ENCODE measurements at regions not wholly inside any gene's neighbourhood (a gene's known extent, or its start where the extent isn't known, plus 50 kb on each side); places are given as distances from the start of the nearest gene placed in this dataset.
"Not testable (repeated sequence)": the region's sequence is repeated elsewhere in the genome, so short reads cannot be mapped to it uniquely, and the experiment has no call there.

GRCh38 chr2:34161549-34161948, 562.5 kb upstream of the FAM98A start:
- Mint-ChIP-seq H3K4me3 (no peak overlapping the region), H3K9me3 (peaks cover 2% of the 10 kb centered on the region), H3K36me3 (ENCODE audit: low read depth) (no peaks in the 10 kb centered on the region), H3K4me1 (no peaks in the 10 kb centered on the region), H3K27me3 (no peaks in the 10 kb centered on the region), H3K27ac (no peak overlapping the region)
- DNase-seq, result no peak
- ChIA-PET POLR2A (no interaction called here), CTCF (no interaction called here)
- intact Hi-C loops (cut with micrococcal nuclease), result no loop called here
- ATAC-seq (ENCODE audit: low read depth), result no peak
- no peak for TF ChIP-seq CTCF (IDR thresholded peaks at IDR 0.05)

GRCh38 chr2:34159901-34160300, 560.8 kb upstream of the FAM98A start:
- DNase-seq, result no peak
- ATAC-seq (ENCODE audit: low read depth), result no peak
- H3K36me3 Mint-ChIP-seq (ENCODE audit: low read depth), result no peaks in the 10 kb centered on the region
- H3K4me3 Mint-ChIP-seq, result no peak overlapping the region
- H3K27ac Mint-ChIP-seq, result no peak overlapping the region
- peaks cover 2% of the 10 kb centered on the region for H3K9me3 Mint-ChIP-seq
- H3K27me3 Mint-ChIP-seq, result no peaks in the 10 kb centered on the region
- intact Hi-C loops (cut with micrococcal nuclease), result no loop called here
- ChIA-PET CTCF (no interaction called here), POLR2A (no interaction called here)
- no peaks in the 10 kb centered on the region for H3K4me1 Mint-ChIP-seq
- TF ChIP-seq CTCF (IDR thresholded peaks at IDR 0.05), result no peak

- intact Hi-C loops (cut with micrococcal nuclease), result no loop called here
- ATAC-seq (ENCODE audit: low read depth) (no peak), DNase-seq (no peak)
- Mint-ChIP-seq H3K9me3 (peaks cover 6% of the 10 kb centered on the region), H3K27me3 (no peaks in the 10 kb centered on the region), H3K4me3 (no peak overlapping the region), H3K27ac (no peak overlapping the region), H3K36me3 (ENCODE audit: low read depth) (no peaks in the 10 kb centered on the region), H3K4me1 (no peaks in the 10 kb centered on the region)
- TF ChIP-seq CTCF (IDR thresholded peaks at IDR 0.05), result no peak
- ChIA-PET POLR2A (no interaction called here), CTCF (no interaction called here)
Measured at GRCh38 chr2:34153484-34153883, 554.4 kb upstream of the FAM98A start.

GRCh38 chr2:34147780-34148179, 548.7 kb upstream of the FAM98A start:
- no peak for DNase-seq
- Mint-ChIP-seq H3K4me3 (no peak overlapping the region), H3K9me3 (peaks cover 8% of the 10 kb centered on the region), H3K4me1 (no peaks in the 10 kb centered on the region), H3K36me3 (ENCODE audit: low read depth) (no peaks in the 10 kb centered on the region), H3K27ac (no peak overlapping the region), H3K27me3 (no peaks in the 10 kb centered on the region)
- TF ChIP-seq CTCF (IDR thresholded peaks at IDR 0.05), result no peak
- intact Hi-C loops (cut with micrococcal nuclease), result no loop called here
- CTCF ChIA-PET, result no interaction called here
- POLR2A ChIA-PET, result no interaction called here
- no peak for ATAC-seq (ENCODE audit: low read depth)

- ATAC-seq (ENCODE audit: low read depth) (no peak), DNase-seq (no peak)
- H3K36me3 Mint-ChIP-seq (ENCODE audit: low read depth), result no peaks in the 10 kb centered on the region
- H3K9me3 Mint-ChIP-seq, result peaks cover 6% of the 10 kb centered on the region
- H3K27me3 Mint-ChIP-seq, result no peaks in the 10 kb centered on the region
- H3K27ac Mint-ChIP-seq, result no peak overlapping the region
- ChIA-PET CTCF (no interaction called here), POLR2A (no interaction called here)
- intact Hi-C loops (cut with micrococcal nuclease), result no loop called here
- TF ChIP-seq CTCF (IDR thresholded peaks at IDR 0.05), result no peak
- no peaks in the 10 kb centered on the region for H3K4me1 Mint-ChIP-seq
- H3K4me3 Mint-ChIP-seq, result no peak overlapping the region
Measured at GRCh38 chr2:34143149-34143548, 544.0 kb upstream of the FAM98A start.

GRCh38 chr2:34142531-34143008, 543.5 kb upstream of the FAM98A start:
- H3K36me3 Mint-ChIP-seq (ENCODE audit: low read depth); POLR2A ChIA-PET; H3K27me3 Mint-ChIP-seq; CTCF ChIA-PET; intact Hi-C loops (cut with micrococcal nuclease); H3K4me1 Mint-ChIP-seq; ATAC-seq (ENCODE audit: low read depth); H3K27ac Mint-ChIP-seq; H3K4me3 Mint-ChIP-seq; DNase-seq; H3K9me3 Mint-ChIP-seq: not testable (repeated sequence)

GRCh38 chr2:34133065-34133464, 534.0 kb upstream of the FAM98A start:
- H3K27me3 Mint-ChIP-seq; H3K9me3 Mint-ChIP-seq; ATAC-seq (ENCODE audit: low read depth); intact Hi-C loops (cut with micrococcal nuclease); H3K36me3 Mint-ChIP-seq (ENCODE audit: low read depth); H3K4me3 Mint-ChIP-seq; H3K4me1 Mint-ChIP-seq; POLR2A ChIA-PET; H3K27ac Mint-ChIP-seq; CTCF ChIA-PET; DNase-seq: not testable (repeated sequence)

Data from activated B cell treated with CpG ODN at 0.5 μM for 24 hours (primary cell).